ENCODE measurements at regions not wholly inside any gene's neighbourhood (a gene's known extent, or its start where the extent isn't known, plus 50 kb on each side); places are given as distances from the start of the nearest gene placed in this dataset.

DNA sequence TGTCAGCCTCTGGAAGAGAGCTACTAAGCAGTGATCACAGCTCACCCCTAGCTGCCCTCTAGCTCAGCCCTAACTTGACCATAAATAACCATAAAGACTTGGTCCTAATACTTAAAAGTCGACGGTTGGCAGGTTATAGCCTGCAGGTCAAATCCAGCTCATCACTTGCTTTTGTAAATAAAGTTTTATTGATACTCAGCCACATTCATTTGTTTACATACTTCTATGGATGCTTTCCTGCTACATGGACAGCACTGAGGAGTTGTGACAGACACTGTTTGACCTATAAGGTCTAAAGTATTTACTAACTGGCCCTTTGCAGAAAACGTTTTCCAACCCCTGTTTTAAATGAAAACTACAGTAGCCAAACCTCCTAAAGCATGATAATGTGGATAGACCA is 151.6 kb upstream of the ASIC2 start:
- TF ChIP-seq SMC3 (IDR thresholded peaks at IDR 0.05; ENCODE audit: borderline replicate concordance, low read length) (no peak), BRCA1 (IDR thresholded peaks at IDR 0.05; ENCODE audit: low read depth, low read length) (no peak)
- TF ChIP-seq, protein P1, sequence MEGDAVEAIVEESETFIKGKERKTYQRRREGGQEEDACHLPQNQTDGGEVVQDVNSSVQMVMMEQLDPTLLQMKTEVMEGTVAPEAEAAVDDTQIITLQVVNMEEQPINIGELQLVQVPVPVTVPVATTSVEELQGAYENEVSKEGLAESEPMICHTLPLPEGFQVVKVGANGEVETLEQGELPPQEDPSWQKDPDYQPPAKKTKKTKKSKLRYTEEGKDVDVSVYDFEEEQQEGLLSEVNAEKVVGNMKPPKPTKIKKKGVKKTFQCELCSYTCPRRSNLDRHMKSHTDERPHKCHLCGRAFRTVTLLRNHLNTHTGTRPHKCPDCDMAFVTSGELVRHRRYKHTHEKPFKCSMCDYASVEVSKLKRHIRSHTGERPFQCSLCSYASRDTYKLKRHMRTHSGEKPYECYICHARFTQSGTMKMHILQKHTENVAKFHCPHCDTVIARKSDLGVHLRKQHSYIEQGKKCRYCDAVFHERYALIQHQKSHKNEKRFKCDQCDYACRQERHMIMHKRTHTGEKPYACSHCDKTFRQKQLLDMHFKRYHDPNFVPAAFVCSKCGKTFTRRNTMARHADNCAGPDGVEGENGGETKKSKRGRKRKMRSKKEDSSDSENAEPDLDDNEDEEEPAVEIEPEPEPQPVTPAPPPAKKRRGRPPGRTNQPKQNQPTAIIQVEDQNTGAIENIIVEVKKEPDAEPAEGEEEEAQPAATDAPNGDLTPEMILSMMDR (IDR thresholded peaks at IDR 0.05 in 2 of 3, conservative IDR thresholded peaks at IDR 0.05 in 1 of 3; ENCODE audit: control insufficient read depth in 2 of 3, extremely low read depth in 1 of 3, insufficient read depth in 1 of 3, low read depth in 3 of 3, low read length in 3 of 3) = no peak

All from GM12878 (cell line).